ENCODE measurements at regions not wholly inside any gene's neighbourhood (a gene's known extent, or its start where the extent isn't known, plus 50 kb on each side); places are given as distances from the start of the nearest gene placed in this dataset.

DNA sequence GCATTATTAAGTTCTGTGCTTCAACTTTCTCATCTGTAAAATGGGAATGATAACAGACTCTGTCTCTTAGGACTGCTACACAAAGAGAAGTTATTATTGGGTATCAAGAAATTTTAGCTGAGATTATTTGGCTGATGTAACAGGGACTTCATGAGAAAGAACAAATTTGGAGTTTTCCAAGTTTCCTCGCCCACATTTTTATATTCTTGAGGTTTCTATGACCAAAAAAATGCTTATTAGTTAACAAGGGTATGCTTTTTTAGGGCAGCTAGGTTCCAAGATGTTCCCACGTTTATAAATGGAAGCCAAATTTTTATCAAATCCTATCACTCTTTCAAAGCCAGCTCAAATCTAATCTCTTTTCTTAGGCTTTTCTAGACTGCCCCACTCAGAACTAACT, 50.6 kb upstream of the C3orf80 start:
- TF ChIP-seq POLR2A (IDR thresholded peaks at IDR 0.05; ENCODE audit: low read depth, low read length) = no peak
- TF ChIP-seq MXI1 (IDR thresholded peaks at IDR 0.05; ENCODE audit: borderline replicate concordance, low read depth, low read length) = no peak
- TF ChIP-seq, protein P1, sequence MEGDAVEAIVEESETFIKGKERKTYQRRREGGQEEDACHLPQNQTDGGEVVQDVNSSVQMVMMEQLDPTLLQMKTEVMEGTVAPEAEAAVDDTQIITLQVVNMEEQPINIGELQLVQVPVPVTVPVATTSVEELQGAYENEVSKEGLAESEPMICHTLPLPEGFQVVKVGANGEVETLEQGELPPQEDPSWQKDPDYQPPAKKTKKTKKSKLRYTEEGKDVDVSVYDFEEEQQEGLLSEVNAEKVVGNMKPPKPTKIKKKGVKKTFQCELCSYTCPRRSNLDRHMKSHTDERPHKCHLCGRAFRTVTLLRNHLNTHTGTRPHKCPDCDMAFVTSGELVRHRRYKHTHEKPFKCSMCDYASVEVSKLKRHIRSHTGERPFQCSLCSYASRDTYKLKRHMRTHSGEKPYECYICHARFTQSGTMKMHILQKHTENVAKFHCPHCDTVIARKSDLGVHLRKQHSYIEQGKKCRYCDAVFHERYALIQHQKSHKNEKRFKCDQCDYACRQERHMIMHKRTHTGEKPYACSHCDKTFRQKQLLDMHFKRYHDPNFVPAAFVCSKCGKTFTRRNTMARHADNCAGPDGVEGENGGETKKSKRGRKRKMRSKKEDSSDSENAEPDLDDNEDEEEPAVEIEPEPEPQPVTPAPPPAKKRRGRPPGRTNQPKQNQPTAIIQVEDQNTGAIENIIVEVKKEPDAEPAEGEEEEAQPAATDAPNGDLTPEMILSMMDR (conservative IDR thresholded peaks at IDR 0.05; ENCODE audit: low read depth, low read length) = no peak
- no peak for TF ChIP-seq MAFK (IDR thresholded peaks at IDR 0.05; ENCODE audit: low read depth, low read length)
- TF ChIP-seq RAD21 (IDR thresholded peaks at IDR 0.05; ENCODE audit: low read length) = no peak
- TF ChIP-seq, protein P2, sequence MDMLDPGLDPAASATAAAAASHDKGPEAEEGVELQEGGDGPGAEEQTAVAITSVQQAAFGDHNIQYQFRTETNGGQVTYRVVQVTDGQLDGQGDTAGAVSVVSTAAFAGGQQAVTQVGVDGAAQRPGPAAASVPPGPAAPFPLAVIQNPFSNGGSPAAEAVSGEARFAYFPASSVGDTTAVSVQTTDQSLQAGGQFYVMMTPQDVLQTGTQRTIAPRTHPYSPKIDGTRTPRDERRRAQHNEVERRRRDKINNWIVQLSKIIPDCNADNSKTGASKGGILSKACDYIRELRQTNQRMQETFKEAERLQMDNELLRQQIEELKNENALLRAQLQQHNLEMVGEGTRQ (IDR thresholded peaks at IDR 0.05; ENCODE audit: low read depth, low read length) = no peak
- no peak for TF ChIP-seq RFX5 (IDR thresholded peaks at IDR 0.05; ENCODE audit: low read depth, low read length)
- no peak for TF ChIP-seq RCOR1 (IDR thresholded peaks at IDR 0.05; ENCODE audit: insufficient replicate concordance, low read length)
- no peak for TF ChIP-seq SMC3 (IDR thresholded peaks at IDR 0.05; ENCODE audit: low read depth, low read length)

Data from IMR-90 (cell line).